H1 (cell line): ENCODE measurements at regions not wholly inside any gene's neighbourhood (a gene's known extent, or its start where the extent isn't known, plus 50 kb on each side); places are given as distances from the start of the nearest gene placed in this dataset.

ENCODE experiments used
- FOSL1 ChIP-seq: IDR thresholded peaks from 2 replicates; pipeline ENCODE4 v1.6.1; 2011; ENCODE audit warnings: mild to moderate bottlenecking, low read depth, low read length, moderate library complexity; ENCODE audit not compliant: insufficient read depth
- HDAC2 ChIP-seq, 2 experiments: fragments of 300-600 bp in 1 of 2; sonication (generic) in 1 of 2; IDR thresholded peaks; 2 replicates each; pipeline ENCODE4 v1.6.1; 2011 to 2012; ENCODE audit warnings: low read depth in 2 of 2, low read length in 2 of 2, mild to moderate bottlenecking in 2 of 2, moderate library complexity in 2 of 2, borderline replicate concordance in 1 of 2, inconsistent platforms in 1 of 2
- POLR2A ChIP-seq, 2 experiments: IDR thresholded peaks; 1 replicate in 1 of 2; 2 replicates in 1 of 2; pipeline ENCODE4 v1.6.1; 2011; ENCODE audit warnings: low read depth in 2 of 2, low read length in 2 of 2, mild to moderate bottlenecking in 2 of 2; ENCODE audit errors: control extremely low read depth in 1 of 2
- POLR2AphosphoS5 ChIP-seq: IDR thresholded peaks from 2 replicates; pipeline ENCODE4 v1.6.1; 2011; ENCODE audit warnings: low read depth, low read length
- SP2 ChIP-seq: IDR thresholded peaks from 2 replicates; pipeline ENCODE4 v1.6.1; 2012; ENCODE audit warnings: mild to moderate bottlenecking, low read length, inconsistent platforms
- TAF1 ChIP-seq: IDR thresholded peaks from 2 replicates; pipeline ENCODE4 v1.6.1; 2011; ENCODE audit warnings: mild to moderate bottlenecking, low read depth, low read length
- TCF12 ChIP-seq: IDR thresholded peaks from 2 replicates; pipeline ENCODE4 v1.6.1; 2011; ENCODE audit warnings: low read depth, mild to moderate bottlenecking, low read length
- YY1 ChIP-seq: IDR thresholded peaks from 2 replicates; pipeline ENCODE4 v1.6.1; 2011; ENCODE audit warnings: low read depth, mild to moderate bottlenecking, low read length
- TF ChIP-seq, protein P1 (sequence below): IDR thresholded peaks from 2 replicates; pipeline ENCODE4 v1.6.1; 2012; ENCODE audit warnings: inconsistent platforms
- TF ChIP-seq, protein P2 (sequence below), 3 experiments: IDR thresholded peaks; 1 replicate in 2 of 3; 2 replicates in 1 of 3; pipeline versions ENCODE4 v1.5.1 to v1.6.1; 2011; ENCODE audit warnings: low read length in 3 of 3, mild to moderate bottlenecking in 3 of 3, inconsistent platforms in 2 of 3, low read depth in 1 of 3, moderate library complexity in 1 of 3; ENCODE audit not compliant: insufficient read depth in 1 of 3; ENCODE audit errors: control extremely low read depth in 1 of 3

GRCh38 chr10:8726779-8727084 is 672.2 kb downstream of the GATA3 start:
- TF ChIP-seq, protein P1, sequence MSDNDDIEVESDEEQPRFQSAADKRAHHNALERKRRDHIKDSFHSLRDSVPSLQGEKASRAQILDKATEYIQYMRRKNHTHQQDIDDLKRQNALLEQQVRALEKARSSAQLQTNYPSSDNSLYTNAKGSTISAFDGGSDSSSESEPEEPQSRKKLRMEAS: no peak
- TF ChIP-seq POLR2A (IDR thresholded peaks at IDR 0.05; ENCODE audit: control extremely low read depth in 1 of 2, low read depth in 2 of 2, low read length in 2 of 2): no peak
- TF ChIP-seq POLR2AphosphoS5: no peak
- no peak for TF ChIP-seq SP2
- TF ChIP-seq, protein P2, sequence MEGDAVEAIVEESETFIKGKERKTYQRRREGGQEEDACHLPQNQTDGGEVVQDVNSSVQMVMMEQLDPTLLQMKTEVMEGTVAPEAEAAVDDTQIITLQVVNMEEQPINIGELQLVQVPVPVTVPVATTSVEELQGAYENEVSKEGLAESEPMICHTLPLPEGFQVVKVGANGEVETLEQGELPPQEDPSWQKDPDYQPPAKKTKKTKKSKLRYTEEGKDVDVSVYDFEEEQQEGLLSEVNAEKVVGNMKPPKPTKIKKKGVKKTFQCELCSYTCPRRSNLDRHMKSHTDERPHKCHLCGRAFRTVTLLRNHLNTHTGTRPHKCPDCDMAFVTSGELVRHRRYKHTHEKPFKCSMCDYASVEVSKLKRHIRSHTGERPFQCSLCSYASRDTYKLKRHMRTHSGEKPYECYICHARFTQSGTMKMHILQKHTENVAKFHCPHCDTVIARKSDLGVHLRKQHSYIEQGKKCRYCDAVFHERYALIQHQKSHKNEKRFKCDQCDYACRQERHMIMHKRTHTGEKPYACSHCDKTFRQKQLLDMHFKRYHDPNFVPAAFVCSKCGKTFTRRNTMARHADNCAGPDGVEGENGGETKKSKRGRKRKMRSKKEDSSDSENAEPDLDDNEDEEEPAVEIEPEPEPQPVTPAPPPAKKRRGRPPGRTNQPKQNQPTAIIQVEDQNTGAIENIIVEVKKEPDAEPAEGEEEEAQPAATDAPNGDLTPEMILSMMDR (IDR thresholded peaks at IDR 0.05; ENCODE audit: control extremely low read depth in 1 of 3, insufficient read depth in 1 of 3, low read depth in 1 of 3, low read length in 3 of 3): no peak
- TF ChIP-seq YY1: no peak
- TF ChIP-seq FOSL1: no peak
- TF ChIP-seq TAF1: no peak
- TF ChIP-seq TCF12: no peak
- no peak for TF ChIP-seq HDAC2 (IDR thresholded peaks at IDR 0.05; ENCODE audit: borderline replicate concordance in 1 of 2, low read depth in 2 of 2, low read length in 2 of 2)
